K562 (cell line): ENCODE measurements at regions not wholly inside any gene's neighbourhood (a gene's known extent, or its start where the extent isn't known, plus 50 kb on each side); places are given as distances from the start of the nearest gene placed in this dataset.

Experiments used
- CC2D1A ChIP-seq: fragments of 450-650 bp; IDR thresholded peaks from 2 replicates; pipeline ENCODE4 v1.6.1; 2017; ENCODE audit warnings: mild to moderate bottlenecking
- CTCF ChIP-seq, 3 experiments: IDR thresholded peaks in 2 of 3; conservative IDR thresholded peaks in 1 of 3; 2 replicates each; pipeline ENCODE4 v1.5.1; 2011 to 2012; ENCODE audit warnings: low read length in 3 of 3, mild to moderate bottlenecking in 3 of 3, control low read depth in 2 of 3, improper control_type of control experiment in 1 of 3, inconsistent platforms in 1 of 3, low read depth in 1 of 3, mixed read lengths in 1 of 3, moderate library complexity in 1 of 3; ENCODE audit not compliant: insufficient read depth in 2 of 3
- HEY1 ChIP-seq: fragments of 250-450 bp; sonication (Bioruptor Pico); IDR thresholded peaks from 2 replicates; pipeline ENCODE4 v1.5.0; 2020; ENCODE audit warnings: mild to moderate bottlenecking, moderate library complexity, borderline replicate concordance
- KDM1A ChIP-seq, 2 experiments: fragments of 450-650 bp; IDR thresholded peaks; 2 replicates each; pipeline ENCODE4 v1.6.1; 2016; ENCODE audit warnings: mild to moderate bottlenecking in 2 of 2
- MAFF ChIP-seq: IDR thresholded peaks from 2 replicates; pipeline ENCODE4 v1.6.1; 2012; ENCODE audit warnings: low read length, improper control_type of control experiment
- MAFK ChIP-seq: IDR thresholded peaks from 2 replicates; pipeline ENCODE4 v1.6.1; 2011; ENCODE audit warnings: low read length, improper control_type of control experiment
- MTF1 ChIP-seq: fragments of 250-450 bp; sonication (Bioruptor Pico); IDR thresholded peaks from 2 replicates; pipeline ENCODE4 v1.9.0; 2021; ENCODE audit warnings: moderate library complexity, mild to moderate bottlenecking, inconsistent platforms, borderline replicate concordance
- PHF8 ChIP-seq: fragments of 200-600 bp; sonication (generic); IDR thresholded peaks from 2 replicates; pipeline ENCODE4 v1.6.1; 2012; ENCODE audit warnings: mixed run types, mild to moderate bottlenecking, inconsistent platforms, low read length, moderate library complexity, borderline replicate concordance
- RAD51 ChIP-seq: fragments of 450-650 bp; IDR thresholded peaks from 2 replicates; pipeline ENCODE4 v1.7.1; 2016; ENCODE audit warnings: low read depth, mild to moderate bottlenecking, borderline replicate concordance
- RFX5 ChIP-seq: IDR thresholded peaks from 2 replicates; pipeline ENCODE4 v1.6.1; 2011; ENCODE audit warnings: low read depth, mild to moderate bottlenecking, improper control_type of control experiment, low read length
- TEAD4 ChIP-seq, 2 experiments: sonication (generic) in 1 of 2; formaldehyde crosslinking in 1 of 2; IDR thresholded peaks; 2 replicates each; pipeline versions ENCODE4 v1.6.1 to v1.8.0; 2012 to 2022; ENCODE audit warnings: borderline replicate concordance in 1 of 2, inconsistent platforms in 1 of 2, low read length in 1 of 2, mild to moderate bottlenecking in 1 of 2, missing genetic modification reagents in 1 of 2
- ZNF592 ChIP-seq: fragments of 450-650 bp; IDR thresholded peaks from 2 replicates; pipeline ENCODE4 v1.6.1; 2017; ENCODE audit warnings: antibody characterized with exemption, mild to moderate bottlenecking
- ZNF766 ChIP-seq: fragments of 200-800 bp; sonication (Bioruptor generic); conservative IDR thresholded peaks from 2 replicates; pipeline ENCODE4 v1.6.1; 2016; ENCODE audit warnings: missing genetic modification characterization, missing compliant biosample characterization
- TF ChIP-seq, protein P1 (sequence below), 2 experiments: fragments of 450-650 bp; formaldehyde crosslinking in 1 of 2; IDR thresholded peaks; 2 replicates each; pipeline versions ENCODE4 v1.4.0 to v1.6.1; 2014 to 2020; ENCODE audit warnings: mild to moderate bottlenecking in 2 of 2, borderline replicate concordance in 1 of 2, low read depth in 1 of 2

GRCh38 chr16:85369741-85370528 is 243.2 kb upstream of the GSE1 start:
- TF ChIP-seq CTCF (IDR thresholded peaks at IDR 0.05 in 2 of 3, conservative IDR thresholded peaks at IDR 0.05 in 1 of 3; ENCODE audit: insufficient read depth in 2 of 3, low read depth in 1 of 3, low read length in 3 of 3): peak; percentile 89 to 96 (median 91)
- TF ChIP-seq ZNF766 (CRISPR knock-in tag): 0 out of 2 replicates have a peak, but pooled peaks have one; percentile 38
- peak; percentile 81 for TF ChIP-seq ZNF592
- TF ChIP-seq HEY1 (CRISPR knock-in tag): no peak
- no peak for TF ChIP-seq MAFK
- no peak for TF ChIP-seq TEAD4 (IDR thresholded peaks at IDR 0.05; ENCODE audit: low read length)
- TF ChIP-seq TEAD4 (CRISPR knock-in tag; IDR thresholded peaks at IDR 0.05; ENCODE audit: borderline replicate concordance): no peak
- TF ChIP-seq KDM1A (IDR thresholded peaks at IDR 0.05): peak in 1 of 2 experiments; percentile 5; a peak in 1 of 4 replicates
- peak; percentile 60; the same call in 1 of the 2 replicates for TF ChIP-seq CC2D1A
- TF ChIP-seq RFX5: no peak
- TF ChIP-seq RAD51: no peak
- no peak for TF ChIP-seq MTF1 (CRISPR knock-in tag)
- TF ChIP-seq PHF8: no peak
- TF ChIP-seq MAFF: no peak
- TF ChIP-seq, protein P1, sequence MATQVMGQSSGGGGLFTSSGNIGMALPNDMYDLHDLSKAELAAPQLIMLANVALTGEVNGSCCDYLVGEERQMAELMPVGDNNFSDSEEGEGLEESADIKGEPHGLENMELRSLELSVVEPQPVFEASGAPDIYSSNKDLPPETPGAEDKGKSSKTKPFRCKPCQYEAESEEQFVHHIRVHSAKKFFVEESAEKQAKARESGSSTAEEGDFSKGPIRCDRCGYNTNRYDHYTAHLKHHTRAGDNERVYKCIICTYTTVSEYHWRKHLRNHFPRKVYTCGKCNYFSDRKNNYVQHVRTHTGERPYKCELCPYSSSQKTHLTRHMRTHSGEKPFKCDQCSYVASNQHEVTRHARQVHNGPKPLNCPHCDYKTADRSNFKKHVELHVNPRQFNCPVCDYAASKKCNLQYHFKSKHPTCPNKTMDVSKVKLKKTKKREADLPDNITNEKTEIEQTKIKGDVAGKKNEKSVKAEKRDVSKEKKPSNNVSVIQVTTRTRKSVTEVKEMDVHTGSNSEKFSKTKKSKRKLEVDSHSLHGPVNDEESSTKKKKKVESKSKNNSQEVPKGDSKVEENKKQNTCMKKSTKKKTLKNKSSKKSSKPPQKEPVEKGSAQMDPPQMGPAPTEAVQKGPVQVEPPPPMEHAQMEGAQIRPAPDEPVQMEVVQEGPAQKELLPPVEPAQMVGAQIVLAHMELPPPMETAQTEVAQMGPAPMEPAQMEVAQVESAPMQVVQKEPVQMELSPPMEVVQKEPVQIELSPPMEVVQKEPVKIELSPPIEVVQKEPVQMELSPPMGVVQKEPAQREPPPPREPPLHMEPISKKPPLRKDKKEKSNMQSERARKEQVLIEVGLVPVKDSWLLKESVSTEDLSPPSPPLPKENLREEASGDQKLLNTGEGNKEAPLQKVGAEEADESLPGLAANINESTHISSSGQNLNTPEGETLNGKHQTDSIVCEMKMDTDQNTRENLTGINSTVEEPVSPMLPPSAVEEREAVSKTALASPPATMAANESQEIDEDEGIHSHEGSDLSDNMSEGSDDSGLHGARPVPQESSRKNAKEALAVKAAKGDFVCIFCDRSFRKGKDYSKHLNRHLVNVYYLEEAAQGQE (IDR thresholded peaks at IDR 0.05; ENCODE audit: borderline replicate concordance): peak; percentile 89
- TF ChIP-seq, protein P1 (CRISPR knock-in tag; IDR thresholded peaks at IDR 0.05; ENCODE audit: low read depth): no peak; the same call in 1 of the 2 replicates
